ENCODE measurements at regions not wholly inside any gene's neighbourhood (a gene's known extent, or its start where the extent isn't known, plus 50 kb on each side); places are given as distances from the start of the nearest gene placed in this dataset.

- no peak for DNase-seq (ENCODE audit: low read depth in 2 of 2)
These were observed 116.0 kb upstream of the DIO3 start for GRCh38 chr14:101445278-101445677.

GRCh38 chr14:101446387-101446969 lies 114.8 kb upstream of the DIO3 start:
- no peak for DNase-seq (ENCODE audit: low read depth in 2 of 2)

GRCh38 chr14:101449114-101449513 lies 112.2 kb upstream of the DIO3 start:
- no peak for DNase-seq (ENCODE audit: low read depth in 2 of 2)

GRCh38 chr14:101451166-101451565 lies 110.1 kb upstream of the DIO3 start:
- no peak for DNase-seq (ENCODE audit: low read depth in 2 of 2)

- no peak for DNase-seq (ENCODE audit: low read depth in 2 of 2)
These were observed 108.1 kb upstream of the DIO3 start for GRCh38 chr14:101453225-101453624.

- DNase-seq (ENCODE audit: low read depth in 2 of 2), result no peak
These were observed 107.1 kb upstream of the DIO3 start for GRCh38 chr14:101454229-101454628.

- no peak for DNase-seq (ENCODE audit: low read depth in 2 of 2)
These were observed 104.8 kb upstream of the DIO3 start for GRCh38 chr14:101456246-101457175.

GRCh38 chr14:101457301-101457935 lies 103.9 kb upstream of the DIO3 start:
- DNase-seq (ENCODE audit: low read depth in 2 of 2), result no peak

GRCh38 chr14:101457936-101458740 lies 103.2 kb upstream of the DIO3 start:
- no peak for DNase-seq (ENCODE audit: low read depth in 2 of 2)

GRCh38 chr14:101458741-101459550 lies 102.3 kb upstream of the DIO3 start:
- no peak for DNase-seq (ENCODE audit: low read depth in 2 of 2)

GRCh38 chr14:101459551-101459900 lies 101.8 kb upstream of the DIO3 start:
- DNase-seq (ENCODE audit: low read depth in 2 of 2), result no peak

GRCh38 chr14:101460521-101460920 lies 100.8 kb upstream of the DIO3 start:
- DNase-seq (ENCODE audit: low read depth in 2 of 2), result no peak

GRCh38 chr14:101460986-101461750 lies 100.1 kb upstream of the DIO3 start:
- DNase-seq (ENCODE audit: low read depth in 2 of 2), result no peak

- DNase-seq (ENCODE audit: low read depth in 2 of 2), result no peak
These were observed 99.4 kb upstream of the DIO3 start for GRCh38 chr14:101461891-101462290.

GRCh38 chr14:101462726-101463565 lies 98.3 kb upstream of the DIO3 start:
- DNase-seq (ENCODE audit: low read depth in 2 of 2), result no peak

GRCh38 chr14:101463566-101464171 lies 97.6 kb upstream of the DIO3 start:
- no peak for DNase-seq (ENCODE audit: low read depth in 2 of 2)

- no peak for DNase-seq (ENCODE audit: low read depth in 2 of 2)
These were observed 96.8 kb upstream of the DIO3 start for GRCh38 chr14:101464310-101464983.

- no peak for DNase-seq (ENCODE audit: low read depth in 2 of 2)
These were observed 96.1 kb upstream of the DIO3 start for GRCh38 chr14:101464984-101465794.
